ENCODE measurements at regions not wholly inside any gene's neighbourhood (a gene's known extent, or its start where the extent isn't known, plus 50 kb on each side); places are given as distances from the start of the nearest gene placed in this dataset.

GRCh38 chr5:120150770-120151169, 313.3 kb upstream of the PRR16 start:
- TF ChIP-seq EZH2 (IDR thresholded peaks at IDR 0.05; ENCODE audit: low read length), result no peak
- TF ChIP-seq, protein P1, sequence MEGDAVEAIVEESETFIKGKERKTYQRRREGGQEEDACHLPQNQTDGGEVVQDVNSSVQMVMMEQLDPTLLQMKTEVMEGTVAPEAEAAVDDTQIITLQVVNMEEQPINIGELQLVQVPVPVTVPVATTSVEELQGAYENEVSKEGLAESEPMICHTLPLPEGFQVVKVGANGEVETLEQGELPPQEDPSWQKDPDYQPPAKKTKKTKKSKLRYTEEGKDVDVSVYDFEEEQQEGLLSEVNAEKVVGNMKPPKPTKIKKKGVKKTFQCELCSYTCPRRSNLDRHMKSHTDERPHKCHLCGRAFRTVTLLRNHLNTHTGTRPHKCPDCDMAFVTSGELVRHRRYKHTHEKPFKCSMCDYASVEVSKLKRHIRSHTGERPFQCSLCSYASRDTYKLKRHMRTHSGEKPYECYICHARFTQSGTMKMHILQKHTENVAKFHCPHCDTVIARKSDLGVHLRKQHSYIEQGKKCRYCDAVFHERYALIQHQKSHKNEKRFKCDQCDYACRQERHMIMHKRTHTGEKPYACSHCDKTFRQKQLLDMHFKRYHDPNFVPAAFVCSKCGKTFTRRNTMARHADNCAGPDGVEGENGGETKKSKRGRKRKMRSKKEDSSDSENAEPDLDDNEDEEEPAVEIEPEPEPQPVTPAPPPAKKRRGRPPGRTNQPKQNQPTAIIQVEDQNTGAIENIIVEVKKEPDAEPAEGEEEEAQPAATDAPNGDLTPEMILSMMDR (optimal IDR thresholded peaks at IDR 0.05 in 1 of 3, IDR thresholded peaks at IDR 0.05 in 1 of 3, conservative IDR thresholded peaks at IDR 0.05 in 1 of 3; ENCODE audit: extremely low read depth in 1 of 3, insufficient read depth in 2 of 3, low read length in 3 of 3), result no peak
